Pancreas (tissue), 10 donors: ENCODE measurements at regions not wholly inside any gene's neighbourhood (a gene's known extent, or its start where the extent isn't known, plus 50 kb on each side); places are given as distances from the start of the nearest gene placed in this dataset.

ENCODE experiments used
- ATAC-seq, 4 donors: fragments of 200-7000 bp; cut with Tn5 transposase; one replicate each; pipeline versions ENCODE4 v1.8.0 to v1.9.1; 2020; ENCODE audit warnings: mild to moderate bottlenecking in 4 of 4, moderate library complexity in 4 of 4
- DNase-seq, 6 donors: peaks; one replicate each; pipeline ENCODE4 v3.0.0-alpha.2; 2020
- FAIRE-seq: peaks from 2 replicates; lab custom pipeline; 2012; peaks lifted over from hg19 to GRCh38; lab: Jason Lieb, UNC
- H3K27ac ChIP-seq, 4 donors: fragments of 200-600 bp; sonication (generic); 1 replicate in 3 of 4; 2 replicates in 1 of 4; pipeline versions ENCODE4 v1.5.0 to v1.8.0; 2020
- H3K27me3 ChIP-seq, 4 donors: fragments of 200-600 bp; one replicate each; pipeline ENCODE4 v1.8.0; 2021
- H3K36me3 ChIP-seq, 3 donors: fragments of 200-600 bp; sonication (generic) in 1 of 3; one replicate each; pipeline versions ENCODE4 v1.5.0 to v1.8.0; 2020 to 2021
- H3K4me1 ChIP-seq, 3 donors: fragments of 200-600 bp; one replicate each; pipeline ENCODE4 v1.8.0; 2021
- H3K4me3 ChIP-seq, 4 donors: fragments of 200-600 bp; sonication (generic) in 2 of 4; one replicate each; pipeline versions ENCODE4 v1.5.0 to v1.8.0; 2020 to 2021
- H3K9me3 ChIP-seq, 4 donors: fragments of 200-600 bp; one replicate each; pipeline ENCODE4 v1.8.0; 2021
- CTCF ChIP-seq, 4 donors: fragments of 200-600 bp; sonication (generic) in 3 of 4; IDR thresholded peaks; one replicate each; pipeline versions ENCODE4 v1.5.0 to v1.8.0; 2021; ENCODE audit warnings: antibody characterized with exemption in 4 of 4
- WGBS, 2 donors: extraction: QIAGEN DNeasy Blood & Tissue Kit; methylation state at CpG; one replicate each; pipeline ENCODE4 v1.1.7; 2013; 5-methylcytosine and 5-hydroxymethylcytosine counted together
- intact Hi-C, 3 donors: fragments of 100-400 bp; cut with DNase I; formaldehyde crosslinking; loops; one replicate each; pipeline versions ENCODE4 v1.11.1 to v1.14.2; 2022
- donor health status: healthy with polysubstance abuse.
- donor health status: DM: no; HTN: no; CAD: no; lungs with moderate emphysema.
- donor health status: DM: no; HTN: no; CAD: no.
- donor health status: control.
- donor health status: control.
- donor health status: Bipolar disorder and iron deficiency.
- donor health status: DM: yes; HTN: yes; CAD: no.
- donor health status: DM: no; HTN: no; CAD: no.
- donor health status: DM: no; HTN: no; CAD: no.
- donor health status: DM: yes; HTN: yes; CAD: no.

- no peak overlapping the region for H3K27ac ChIP-seq
- no peak for TF ChIP-seq CTCF (IDR thresholded peaks at IDR 0.05)
- intact Hi-C loops = no loop called here
- H3K9me3 ChIP-seq = no peaks in the 10 kb centered on the region
- 33 to 40% methylated on average over 20 of the region's 20 CpGs for WGBS, 2 donors
- FAIRE-seq (no peak), ATAC-seq (no peak), DNase-seq (no peak)
- H3K36me3 ChIP-seq = no peaks in the 10 kb centered on the region
- H3K27me3 ChIP-seq = no peaks in the 10 kb centered on the region
- H3K4me1 ChIP-seq = no peaks in the 10 kb centered on the region
- H3K4me3 ChIP-seq = no peak overlapping the region
Measured at GRCh38 chr11:115710980-115711379, 206.8 kb upstream of the CADM1 start.

- H3K36me3 ChIP-seq = no peaks in the 10 kb centered on the region
- no peaks in the 10 kb centered on the region for H3K4me1 ChIP-seq
- no peaks in the 10 kb centered on the region for H3K9me3 ChIP-seq
- ATAC-seq (no peak), FAIRE-seq (no peak), DNase-seq (no peak)
- 65 to 71% methylated on average over 5 of the region's 5 CpGs for WGBS, 2 donors
- H3K27me3 ChIP-seq = no peaks in the 10 kb centered on the region
- intact Hi-C loops = no loop called here
- no peak overlapping the region for H3K4me3 ChIP-seq
- TF ChIP-seq CTCF (IDR thresholded peaks at IDR 0.05) = no peak
- no peak overlapping the region for H3K27ac ChIP-seq
Measured at GRCh38 chr11:115710426-115710825, 206.2 kb upstream of the CADM1 start.

- 62 to 73% methylated on average over 8 of the region's 8 CpGs for WGBS, 2 donors
- H3K9me3 ChIP-seq = no peaks in the 10 kb centered on the region
- no peaks in the 10 kb centered on the region for H3K27me3 ChIP-seq
- no peak for FAIRE-seq
- ATAC-seq = peak in 2 of 4 donors; percentile 50 to 54
- intact Hi-C loops = no loop called here
- no peak overlapping the region for H3K27ac ChIP-seq
- no peak for DNase-seq
- H3K4me1 ChIP-seq = no peaks in the 10 kb centered on the region
- no peak for TF ChIP-seq CTCF (IDR thresholded peaks at IDR 0.05)
- no peaks in the 10 kb centered on the region for H3K36me3 ChIP-seq
- H3K4me3 ChIP-seq = no peak overlapping the region
Measured at GRCh38 chr11:115709297-115709696, 205.1 kb upstream of the CADM1 start.

- FAIRE-seq = no peak
- peak in 2 of 4 donors; percentile 67 to 71 for ATAC-seq
- H3K4me1 ChIP-seq = no peaks in the 10 kb centered on the region
- no peaks in the 10 kb centered on the region for H3K36me3 ChIP-seq
- H3K27ac ChIP-seq = peak overlapping the region in 2 of 4 donors; percentile 15 to 28
- no peaks in the 10 kb centered on the region for H3K27me3 ChIP-seq
- H3K4me3 ChIP-seq = no peak overlapping the region
- intact Hi-C loops = no loop called here
- DNase-seq = peak in 1 of 6 donors; percentile 22
- 70% methylated on average over 4 of the region's 4 CpGs for WGBS, 2 donors
- H3K9me3 ChIP-seq = no peaks in the 10 kb centered on the region
- no peak for TF ChIP-seq CTCF (IDR thresholded peaks at IDR 0.05)
Measured at GRCh38 chr11:115707180-115707905, 203.1 kb upstream of the CADM1 start.

- intact Hi-C loops = no loop called here
- peak in 2 of 4 donors; percentile 45 to 62 for ATAC-seq
- FAIRE-seq = no peak
- H3K4me1 ChIP-seq = no peaks in the 10 kb centered on the region
- no peaks in the 10 kb centered on the region for H3K27me3 ChIP-seq
- no peaks in the 10 kb centered on the region for H3K9me3 ChIP-seq
- no peaks in the 10 kb centered on the region for H3K36me3 ChIP-seq
- no peak for DNase-seq
- peak overlapping the region in 1 of 4 donors; percentile 15 for H3K27ac ChIP-seq
- WGBS, 2 donors = 81 to 97% methylated on average over 1 of the region's 1 CpG
- H3K4me3 ChIP-seq = no peak overlapping the region
- TF ChIP-seq CTCF (IDR thresholded peaks at IDR 0.05) = no peak
Measured at GRCh38 chr11:115706626-115707135, 202.5 kb upstream of the CADM1 start.
